Ovary (tissue), 7 donors: ENCODE measurements at regions not wholly inside any gene's neighbourhood (a gene's known extent, or its start where the extent isn't known, plus 50 kb on each side); places are given as distances from the start of the nearest gene placed in this dataset.

Experiments
- DNase-seq, 5 donors: peaks; one replicate each; pipeline ENCODE4 v3.0.0-alpha.2; 2019 to 2020
- H3K27ac ChIP-seq, 2 donors: fragments of 200-600 bp; one replicate each; pipeline versions ENCODE4 v1.5.1 to v1.8.0; 2019 to 2022
- H3K27me3 ChIP-seq: fragments of 200-600 bp; one replicate; pipeline ENCODE4 v1.8.0; 2022
- H3K36me3 ChIP-seq: fragments of 200-600 bp; sonication (generic); one replicate; pipeline ENCODE4 v1.5.1; 2019
- H3K4me1 ChIP-seq: one replicate; pipeline ENCODE4 v1.8.1; 2013; ENCODE audit warnings: mild to moderate bottlenecking, moderate library complexity; ENCODE audit not compliant: insufficient read depth
- H3K4me3 ChIP-seq: fragments of 200-600 bp; sonication (generic); one replicate; pipeline ENCODE4 v1.5.1; 2017
- H3K9me3 ChIP-seq, 2 donors: fragments of 200-600 bp in 1 of 2; sonication (generic) in 1 of 2; one replicate each; pipeline versions ENCODE4 v1.5.1 to v1.8.1; 2013 to 2019; ENCODE audit warnings: mild to moderate bottlenecking in 1 of 2, moderate library complexity in 1 of 2
- CTCF ChIP-seq, 3 donors: fragments of 450-650 bp in 2 of 3; fragments of 200-600 bp in 1 of 3; IDR thresholded peaks; one replicate each; pipeline versions ENCODE4 v1.5.1 to v1.8.0; 2016 to 2022; ENCODE audit warnings: antibody characterized with exemption in 3 of 3, mild to moderate bottlenecking in 1 of 3
- EP300 ChIP-seq: sonication (generic); formaldehyde crosslinking; IDR thresholded peaks from one replicate; pipeline ENCODE4 v1.6.1; 2017; ENCODE audit warnings: antibody characterized with exemption
- POLR2A ChIP-seq: fragments of 450-650 bp; IDR thresholded peaks from one replicate; pipeline ENCODE4 v1.6.1; 2017; ENCODE audit warnings: antibody characterized with exemption, mild to moderate bottlenecking, moderate library complexity
- WGBS, 3 donors: extraction: QIAGEN DNeasy Blood & Tissue Kit in 1 of 3; methylation state at CpG; one replicate each; pipeline versions ENCODE4 v1.1.5 to v1.1.7; 2013 to 2017; 5-methylcytosine and 5-hydroxymethylcytosine counted together
- intact Hi-C, 4 donors: fragments of 100-400 bp; cut with DNase I; formaldehyde crosslinking; loops; one replicate each; pipeline versions ENCODE4 v1.11.0 to v1.15.1; 2022 to 2023
- donor health status: DM: no; HTN: no; CAD: no; lungs with moderate emphysema.
- donor health status: DM: no; HTN: no; CAD: no.
- donor health status: Bipolar disorder and iron deficiency.
- donor health status: DM: no; HTN: no; CAD: no.
- donor health status: DM: yes; HTN: yes; CAD: no.

- WGBS, 3 donors: 80 to 84% (median 81%) methylated on average over 10 of the region's 10 CpGs
Observed at GRCh38 chr2:9780368-9781130, 62.7 kb upstream of the TAF1B start.

GRCh38 chr2:9781252-9781651, 62.0 kb upstream of the TAF1B start:
- WGBS, 3 donors: 87 to 97% (median 90%) methylated on average over 9 of the region's 9 CpGs

More at GRCh38 chr2:9780368-9781130, 62.7 kb upstream of the TAF1B start:
- intact Hi-C loops: no loop called here
- no peaks in the 10 kb centered on the region for H3K4me1 ChIP-seq
- H3K27me3 ChIP-seq: no peaks in the 10 kb centered on the region
- H3K4me3 ChIP-seq: no peak overlapping the region
- no peak for TF ChIP-seq CTCF (IDR thresholded peaks at IDR 0.05)
- TF ChIP-seq EP300: no peak
- no peak for TF ChIP-seq POLR2A
- H3K36me3 ChIP-seq: no peaks in the 10 kb centered on the region
- DNase-seq: no peak
- no peak overlapping the region for H3K27ac ChIP-seq
- no peaks in the 10 kb centered on the region for H3K9me3 ChIP-seq

GRCh38 chr2:9782197-9782719, 61.0 kb upstream of the TAF1B start:
- Histone ChIP-seq H3K9me3 (no peaks in the 10 kb centered on the region), H3K36me3 (no peaks in the 10 kb centered on the region), H3K27ac (no peak overlapping the region), H3K4me1 (no peaks in the 10 kb centered on the region), H3K27me3 (no peaks in the 10 kb centered on the region), H3K4me3 (no peak overlapping the region)
- no peak for DNase-seq
- intact Hi-C loops: no loop called here
- TF ChIP-seq POLR2A: no peak
- no peak for TF ChIP-seq CTCF (IDR thresholded peaks at IDR 0.05)
- no peak for TF ChIP-seq EP300
- WGBS, 3 donors: 74 to 82% (median 81%) methylated on average over 8 of the region's 8 CpGs

More at GRCh38 chr2:9781252-9781651, 62.0 kb upstream of the TAF1B start:
- Histone ChIP-seq H3K4me3 (no peak overlapping the region), H3K36me3 (no peaks in the 10 kb centered on the region), H3K27me3 (no peaks in the 10 kb centered on the region), H3K4me1 (no peaks in the 10 kb centered on the region), H3K9me3 (no peaks in the 10 kb centered on the region), H3K27ac (no peak overlapping the region)
- intact Hi-C loops: no loop called here
- TF ChIP-seq EP300 (no peak), POLR2A (no peak), CTCF (IDR thresholded peaks at IDR 0.05) (no peak)
- no peak for DNase-seq

- Histone ChIP-seq H3K9me3 (no peaks in the 10 kb centered on the region), H3K4me1 (no peaks in the 10 kb centered on the region), H3K4me3 (no peak overlapping the region), H3K36me3 (no peaks in the 10 kb centered on the region), H3K27ac (no peak overlapping the region), H3K27me3 (no peaks in the 10 kb centered on the region)
- 92 to 98% (median 96%) methylated on average over 10 of the region's 10 CpGs for WGBS, 3 donors
- TF ChIP-seq POLR2A (no peak), CTCF (IDR thresholded peaks at IDR 0.05) (no peak), EP300 (no peak)
- intact Hi-C loops: no loop called here
- no peak for DNase-seq
Observed at GRCh38 chr2:9789371-9789770, 53.9 kb upstream of the TAF1B start.
